ENCODE measurements at regions not wholly inside any gene's neighbourhood (a gene's known extent, or its start where the extent isn't known, plus 50 kb on each side); places are given as distances from the start of the nearest gene placed in this dataset.
A peak's percentile ranks its signal among the peaks of the same experiment; 100 is the strongest.

- peak; percentile 27; the same call in 1 of the 2 replicates for TF ChIP-seq ZNF687 (CRISPR knock-in tag; IDR thresholded peaks at IDR 0.05)
- 0 out of 2 replicates have a peak, but pooled peaks have one; percentile 46 for TF ChIP-seq IRX3 (CRISPR knock-in tag; IDR thresholded peaks at IDR 0.05; ENCODE audit: borderline replicate concordance, low read depth)
- TF ChIP-seq SNAPC4 (CRISPR knock-in tag; IDR thresholded peaks at IDR 0.05) = no peak
- TF ChIP-seq PITX1 (CRISPR knock-in tag; IDR thresholded peaks at IDR 0.05) = peak; percentile 32; the same call in 1 of the 2 replicates
- TF ChIP-seq SNAI1 (CRISPR knock-in tag; IDR thresholded peaks at IDR 0.05; ENCODE audit: borderline replicate concordance) = no peak
- no peak for TF ChIP-seq CCAR2 (optimal IDR thresholded peaks at IDR 0.05; ENCODE audit: low read depth, low read length)
- TF ChIP-seq HDAC1 (CRISPR knock-in tag; IDR thresholded peaks at IDR 0.05) = peak; percentile 20; the same call in 1 of the 2 replicates
- no peak for TF ChIP-seq SMARCE1 (IDR thresholded peaks at IDR 0.05; ENCODE audit: borderline replicate concordance)
- TF ChIP-seq AGO1 (IDR thresholded peaks at IDR 0.05; ENCODE audit: low read depth, low read length, poor library complexity, severe bottlenecking) = no peak
- peak; percentile 71; the same call in 1 of the 2 replicates for TF ChIP-seq ZFP90 (CRISPR knock-in tag; IDR thresholded peaks at IDR 0.05; ENCODE audit: borderline replicate concordance)
- no peak for TF ChIP-seq BHLHE40 (IDR thresholded peaks at IDR 0.05; ENCODE audit: low read length)
- TF ChIP-seq CEBPZ (IDR thresholded peaks at IDR 0.05; ENCODE audit: low read length) = no peak
- no peak for TF ChIP-seq THAP8 (CRISPR knock-in tag; IDR thresholded peaks at IDR 0.05; ENCODE audit: borderline replicate concordance)
Observed at GRCh38 chr2:19020144-19021099, 338.0 kb downstream of the OSR1 start (continued).
